H1 (cell line): ENCODE measurements at regions not wholly inside any gene's neighbourhood (a gene's known extent, or its start where the extent isn't known, plus 50 kb on each side); places are given as distances from the start of the nearest gene placed in this dataset.

Source experiments
- BCL11A ChIP-seq, 2 experiments: IDR thresholded peaks; one replicate each; pipeline ENCODE4 v1.6.1; 2011; ENCODE audit warnings: low read depth in 2 of 2, low read length in 2 of 2, mild to moderate bottlenecking in 2 of 2
- CBX5 ChIP-seq: fragments of 300-800, 300-1000 bp; sonication (generic); IDR thresholded peaks from 2 replicates; pipeline ENCODE4 v1.7.1; 2016; ENCODE audit warnings: antibody characterized with exemption, low read length, low read depth
- EP300 ChIP-seq, 2 experiments: IDR thresholded peaks; 1 replicate in 1 of 2; 2 replicates in 1 of 2; pipeline ENCODE4 v1.6.1; 2011 to 2012; ENCODE audit warnings: low read depth in 2 of 2, low read length in 2 of 2, mild to moderate bottlenecking in 2 of 2, borderline replicate concordance in 1 of 2, inconsistent platforms in 1 of 2, moderate library complexity in 1 of 2
- JUND ChIP-seq: IDR thresholded peaks from 2 replicates; pipeline ENCODE4 v1.6.1; 2011; ENCODE audit warnings: mild to moderate bottlenecking, improper control_type of control experiment, low read length
- PHF8 ChIP-seq: fragments of 200-600 bp; sonication (generic); conservative IDR thresholded peaks from 2 replicates; pipeline ENCODE4 v1.7.1; 2012; ENCODE audit warnings: low read depth, mild to moderate bottlenecking, inconsistent platforms, low read length, moderate library complexity
- POLR2A ChIP-seq, 2 experiments: IDR thresholded peaks; 1 replicate in 1 of 2; 2 replicates in 1 of 2; pipeline ENCODE4 v1.6.1; 2011; ENCODE audit warnings: low read depth in 2 of 2, low read length in 2 of 2, mild to moderate bottlenecking in 2 of 2; ENCODE audit errors: control extremely low read depth in 1 of 2
- RAD21 ChIP-seq, 2 experiments: IDR thresholded peaks in 1 of 2; conservative IDR thresholded peaks in 1 of 2; 2 replicates each; pipeline ENCODE4 v1.6.1; 2011; ENCODE audit warnings: low read depth in 2 of 2, low read length in 2 of 2, improper control_type of control experiment in 1 of 2, inconsistent platforms in 1 of 2, mild to moderate bottlenecking in 1 of 2, moderate library complexity in 1 of 2
- RBBP5 ChIP-seq: IDR thresholded peaks from 2 replicates; pipeline ENCODE4 v1.7.1; 2012; ENCODE audit warnings: low read depth, mild to moderate bottlenecking, inconsistent platforms, low read length, moderate library complexity, borderline replicate concordance
- RNF2 ChIP-seq: fragments of 200-900, 300-1000 bp; sonication (generic); IDR thresholded peaks from 2 replicates; pipeline ENCODE4 v1.7.1; 2016; ENCODE audit warnings: borderline replicate concordance, low read depth, mild to moderate bottlenecking, antibody characterized with exemption, low read length; ENCODE audit not compliant: poor library complexity, severe bottlenecking; ENCODE audit errors: missing control alignments
- SRF ChIP-seq: IDR thresholded peaks from 2 replicates; pipeline ENCODE4 v1.6.1; 2011; ENCODE audit warnings: mild to moderate bottlenecking, low read depth, low read length, moderate library complexity
- TBP ChIP-seq: IDR thresholded peaks from 2 replicates; pipeline ENCODE4 v1.6.1; 2011; ENCODE audit warnings: low read depth, low read length, improper control_type of control experiment
- TF ChIP-seq, protein P1 (sequence below): fragments of 300-600 bp; sonication (generic); IDR thresholded peaks from 2 replicates; pipeline ENCODE4 v1.7.1; 2012; ENCODE audit warnings: low read length, moderate library complexity, mild to moderate bottlenecking, inconsistent platforms; ENCODE audit not compliant: insufficient replicate concordance

DNA sequence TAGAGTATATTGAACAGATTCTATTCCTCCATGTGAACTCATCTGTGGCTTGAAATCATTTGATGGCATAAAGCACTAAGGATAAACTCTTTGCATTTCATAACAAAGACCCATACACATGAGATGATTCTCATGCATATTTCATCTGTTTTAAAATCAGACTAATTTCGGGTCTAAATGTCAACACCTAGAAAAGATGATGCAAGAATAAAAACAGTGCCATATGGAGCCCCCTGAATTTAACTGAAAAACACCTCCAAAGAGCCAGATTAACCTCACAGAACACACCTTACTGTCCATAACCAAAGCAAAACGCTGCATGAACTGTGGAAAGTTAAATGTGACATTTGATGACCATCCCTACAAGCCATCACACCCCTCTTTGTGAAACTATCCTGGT lies 59.7 kb downstream of the ELAPOR2 start (continued):
- TF ChIP-seq, protein P1, sequence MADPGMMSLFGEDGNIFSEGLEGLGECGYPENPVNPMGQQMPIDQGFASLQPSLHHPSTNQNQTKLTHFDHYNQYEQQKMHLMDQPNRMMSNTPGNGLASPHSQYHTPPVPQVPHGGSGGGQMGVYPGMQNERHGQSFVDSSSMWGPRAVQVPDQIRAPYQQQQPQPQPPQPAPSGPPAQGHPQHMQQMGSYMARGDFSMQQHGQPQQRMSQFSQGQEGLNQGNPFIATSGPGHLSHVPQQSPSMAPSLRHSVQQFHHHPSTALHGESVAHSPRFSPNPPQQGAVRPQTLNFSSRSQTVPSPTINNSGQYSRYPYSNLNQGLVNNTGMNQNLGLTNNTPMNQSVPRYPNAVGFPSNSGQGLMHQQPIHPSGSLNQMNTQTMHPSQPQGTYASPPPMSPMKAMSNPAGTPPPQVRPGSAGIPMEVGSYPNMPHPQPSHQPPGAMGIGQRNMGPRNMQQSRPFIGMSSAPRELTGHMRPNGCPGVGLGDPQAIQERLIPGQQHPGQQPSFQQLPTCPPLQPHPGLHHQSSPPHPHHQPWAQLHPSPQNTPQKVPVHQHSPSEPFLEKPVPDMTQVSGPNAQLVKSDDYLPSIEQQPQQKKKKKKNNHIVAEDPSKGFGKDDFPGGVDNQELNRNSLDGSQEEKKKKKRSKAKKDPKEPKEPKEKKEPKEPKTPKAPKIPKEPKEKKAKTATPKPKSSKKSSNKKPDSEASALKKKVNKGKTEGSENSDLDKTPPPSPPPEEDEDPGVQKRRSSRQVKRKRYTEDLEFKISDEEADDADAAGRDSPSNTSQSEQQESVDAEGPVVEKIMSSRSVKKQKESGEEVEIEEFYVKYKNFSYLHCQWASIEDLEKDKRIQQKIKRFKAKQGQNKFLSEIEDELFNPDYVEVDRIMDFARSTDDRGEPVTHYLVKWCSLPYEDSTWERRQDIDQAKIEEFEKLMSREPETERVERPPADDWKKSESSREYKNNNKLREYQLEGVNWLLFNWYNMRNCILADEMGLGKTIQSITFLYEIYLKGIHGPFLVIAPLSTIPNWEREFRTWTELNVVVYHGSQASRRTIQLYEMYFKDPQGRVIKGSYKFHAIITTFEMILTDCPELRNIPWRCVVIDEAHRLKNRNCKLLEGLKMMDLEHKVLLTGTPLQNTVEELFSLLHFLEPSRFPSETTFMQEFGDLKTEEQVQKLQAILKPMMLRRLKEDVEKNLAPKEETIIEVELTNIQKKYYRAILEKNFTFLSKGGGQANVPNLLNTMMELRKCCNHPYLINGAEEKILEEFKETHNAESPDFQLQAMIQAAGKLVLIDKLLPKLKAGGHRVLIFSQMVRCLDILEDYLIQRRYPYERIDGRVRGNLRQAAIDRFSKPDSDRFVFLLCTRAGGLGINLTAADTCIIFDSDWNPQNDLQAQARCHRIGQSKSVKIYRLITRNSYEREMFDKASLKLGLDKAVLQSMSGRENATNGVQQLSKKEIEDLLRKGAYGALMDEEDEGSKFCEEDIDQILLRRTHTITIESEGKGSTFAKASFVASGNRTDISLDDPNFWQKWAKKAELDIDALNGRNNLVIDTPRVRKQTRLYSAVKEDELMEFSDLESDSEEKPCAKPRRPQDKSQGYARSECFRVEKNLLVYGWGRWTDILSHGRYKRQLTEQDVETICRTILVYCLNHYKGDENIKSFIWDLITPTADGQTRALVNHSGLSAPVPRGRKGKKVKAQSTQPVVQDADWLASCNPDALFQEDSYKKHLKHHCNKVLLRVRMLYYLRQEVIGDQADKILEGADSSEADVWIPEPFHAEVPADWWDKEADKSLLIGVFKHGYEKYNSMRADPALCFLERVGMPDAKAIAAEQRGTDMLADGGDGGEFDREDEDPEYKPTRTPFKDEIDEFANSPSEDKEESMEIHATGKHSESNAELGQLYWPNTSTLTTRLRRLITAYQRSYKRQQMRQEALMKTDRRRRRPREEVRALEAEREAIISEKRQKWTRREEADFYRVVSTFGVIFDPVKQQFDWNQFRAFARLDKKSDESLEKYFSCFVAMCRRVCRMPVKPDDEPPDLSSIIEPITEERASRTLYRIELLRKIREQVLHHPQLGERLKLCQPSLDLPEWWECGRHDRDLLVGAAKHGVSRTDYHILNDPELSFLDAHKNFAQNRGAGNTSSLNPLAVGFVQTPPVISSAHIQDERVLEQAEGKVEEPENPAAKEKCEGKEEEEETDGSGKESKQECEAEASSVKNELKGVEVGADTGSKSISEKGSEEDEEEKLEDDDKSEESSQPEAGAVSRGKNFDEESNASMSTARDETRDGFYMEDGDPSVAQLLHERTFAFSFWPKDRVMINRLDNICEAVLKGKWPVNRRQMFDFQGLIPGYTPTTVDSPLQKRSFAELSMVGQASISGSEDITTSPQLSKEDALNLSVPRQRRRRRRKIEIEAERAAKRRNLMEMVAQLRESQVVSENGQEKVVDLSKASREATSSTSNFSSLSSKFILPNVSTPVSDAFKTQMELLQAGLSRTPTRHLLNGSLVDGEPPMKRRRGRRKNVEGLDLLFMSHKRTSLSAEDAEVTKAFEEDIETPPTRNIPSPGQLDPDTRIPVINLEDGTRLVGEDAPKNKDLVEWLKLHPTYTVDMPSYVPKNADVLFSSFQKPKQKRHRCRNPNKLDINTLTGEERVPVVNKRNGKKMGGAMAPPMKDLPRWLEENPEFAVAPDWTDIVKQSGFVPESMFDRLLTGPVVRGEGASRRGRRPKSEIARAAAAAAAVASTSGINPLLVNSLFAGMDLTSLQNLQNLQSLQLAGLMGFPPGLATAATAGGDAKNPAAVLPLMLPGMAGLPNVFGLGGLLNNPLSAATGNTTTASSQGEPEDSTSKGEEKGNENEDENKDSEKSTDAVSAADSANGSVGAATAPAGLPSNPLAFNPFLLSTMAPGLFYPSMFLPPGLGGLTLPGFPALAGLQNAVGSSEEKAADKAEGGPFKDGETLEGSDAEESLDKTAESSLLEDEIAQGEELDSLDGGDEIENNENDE = no peak
- TF ChIP-seq RBBP5 (no peak), TBP (no peak), RAD21 (IDR thresholded peaks at IDR 0.05 in 1 of 2, conservative IDR thresholded peaks at IDR 0.05 in 1 of 2; ENCODE audit: low read depth in 2 of 2, low read length in 2 of 2) (no peak), POLR2A (IDR thresholded peaks at IDR 0.05; ENCODE audit: control extremely low read depth in 1 of 2, low read depth in 2 of 2, low read length in 2 of 2) (no peak), JUND (no peak), EP300 (IDR thresholded peaks at IDR 0.05; ENCODE audit: borderline replicate concordance in 1 of 2, low read depth in 2 of 2, low read length in 2 of 2) (no peak), PHF8 (no peak), RNF2 (no peak), SRF (no peak), BCL11A (IDR thresholded peaks at IDR 0.05; ENCODE audit: low read depth in 2 of 2, low read length in 2 of 2) (no peak), CBX5 (no peak)
